Dermis microvascular lymphatic vessel endothelial cell (primary cell): ENCODE measurements at regions not wholly inside any gene's neighbourhood (a gene's known extent, or its start where the extent isn't known, plus 50 kb on each side); places are given as distances from the start of the nearest gene placed in this dataset.
"Not testable (repeated sequence)": the region's sequence is repeated elsewhere in the genome, so short reads cannot be mapped to it uniquely, and the experiment has no call there.

Source experiments
- DNase-seq, 2 donors: peaks; one replicate each; pipeline versions ENCODE4 v3.0.0 to v3.0.0-alpha.2; 2010; ENCODE audit warnings: low read depth in 2 of 2

DNA sequence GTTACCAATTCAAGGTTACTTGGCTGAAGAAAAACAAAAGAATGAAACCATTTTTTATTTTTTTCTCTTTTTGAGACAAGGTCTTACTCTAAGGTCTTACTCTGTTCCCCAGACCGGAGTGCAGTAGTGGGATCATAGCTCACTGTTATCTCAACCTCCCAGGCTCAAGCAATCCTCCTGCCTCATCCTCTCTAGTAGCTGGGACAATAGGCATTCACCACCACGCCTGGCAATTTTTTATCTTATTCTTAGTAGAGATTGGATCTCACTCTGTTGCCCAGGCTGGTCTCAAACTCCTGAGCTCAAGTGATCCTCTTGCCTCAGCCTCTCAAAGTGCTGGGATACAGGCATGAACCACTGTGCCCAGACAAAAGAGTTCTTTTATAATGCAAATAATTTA, 3732.0 kb upstream of the OR11H1 start:
- DNase-seq, result not testable (repeated sequence)

DNA sequence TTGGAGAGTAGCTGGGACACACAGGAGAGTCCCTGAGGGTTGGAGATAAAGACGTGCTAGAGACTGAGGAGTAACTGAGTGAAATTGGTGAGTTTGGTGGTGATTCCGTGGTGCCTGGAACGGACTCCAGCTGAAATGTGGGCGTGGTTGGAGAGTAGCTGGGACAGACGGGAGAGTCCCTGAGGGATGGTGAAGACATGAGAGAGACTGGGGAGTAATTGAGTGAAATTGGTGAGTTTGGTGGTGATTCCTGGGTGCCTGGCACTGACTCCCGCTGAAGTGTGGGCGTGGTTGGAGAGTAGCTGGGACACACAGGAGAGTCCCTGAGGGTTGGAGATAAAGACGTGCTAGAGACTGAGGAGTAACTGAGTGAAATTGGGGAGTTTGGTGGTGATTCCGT, 3712.5 kb upstream of the OR11H1 start:
- DNase-seq, result not testable (repeated sequence)

DNA sequence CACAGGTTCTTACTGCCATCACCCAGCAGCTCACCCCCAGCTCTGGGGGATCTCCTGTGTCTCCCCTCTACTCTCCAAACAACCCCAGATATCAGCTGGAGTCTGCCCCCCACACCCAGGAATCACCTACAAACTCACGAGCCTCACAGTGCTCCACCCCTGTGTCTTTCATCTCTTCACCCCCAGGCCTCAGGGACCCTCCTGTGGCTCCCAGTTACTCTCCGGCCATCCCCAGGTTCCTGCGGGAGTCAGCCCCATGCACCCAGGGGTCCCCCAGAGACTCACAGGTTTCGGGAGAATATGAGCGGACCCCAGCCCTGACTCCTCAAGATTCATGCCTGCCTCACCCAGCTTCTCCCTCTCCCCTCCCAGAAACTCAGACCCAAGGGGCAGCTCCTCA, 3709.1 kb upstream of the OR11H1 start:
- DNase-seq, result not testable (repeated sequence)

DNA sequence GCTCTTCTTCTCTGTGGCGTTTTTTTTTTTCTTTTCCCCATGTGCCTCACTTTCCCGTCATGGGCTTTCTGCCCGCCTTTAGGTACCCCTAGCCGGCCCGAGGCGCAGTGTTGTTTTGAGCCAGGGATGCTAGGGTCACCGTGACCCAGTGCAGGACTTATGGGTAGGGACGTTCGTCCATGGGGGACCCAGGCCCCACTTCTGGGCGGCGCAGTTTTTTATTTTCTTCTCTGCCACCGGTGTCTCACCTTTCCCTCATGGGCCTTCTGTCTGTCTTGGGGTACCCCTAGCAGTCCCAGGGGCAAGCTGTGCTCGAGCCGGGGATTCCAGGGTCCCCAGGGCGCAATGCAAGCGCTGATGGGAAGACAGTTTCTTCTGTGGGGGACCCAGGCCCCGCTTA, 3705.7 kb upstream of the OR11H1 start:
- DNase-seq, result not testable (repeated sequence)

DNA sequence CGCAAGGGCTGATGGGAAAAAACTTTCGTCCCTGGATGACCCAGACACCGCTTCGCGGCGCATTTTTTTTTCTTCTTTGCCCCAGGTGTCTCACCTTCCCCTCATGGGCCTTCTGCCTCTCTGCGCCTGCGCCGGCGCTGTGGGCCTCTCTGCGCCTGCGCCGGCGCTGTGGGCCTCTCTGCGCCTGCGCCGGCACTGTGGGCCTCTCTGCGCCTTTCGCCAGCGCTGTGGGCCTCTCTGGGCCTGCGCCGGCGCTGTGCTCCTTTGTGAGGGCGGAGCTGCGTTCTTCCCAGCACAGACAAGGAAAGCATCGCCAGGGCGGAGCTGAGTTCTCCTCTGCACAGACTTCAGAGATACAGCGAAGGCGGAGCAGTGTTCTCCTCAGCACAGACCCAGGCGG, 3703.0 kb upstream of the OR11H1 start:
- DNase-seq, result not testable (repeated sequence)

DNA sequence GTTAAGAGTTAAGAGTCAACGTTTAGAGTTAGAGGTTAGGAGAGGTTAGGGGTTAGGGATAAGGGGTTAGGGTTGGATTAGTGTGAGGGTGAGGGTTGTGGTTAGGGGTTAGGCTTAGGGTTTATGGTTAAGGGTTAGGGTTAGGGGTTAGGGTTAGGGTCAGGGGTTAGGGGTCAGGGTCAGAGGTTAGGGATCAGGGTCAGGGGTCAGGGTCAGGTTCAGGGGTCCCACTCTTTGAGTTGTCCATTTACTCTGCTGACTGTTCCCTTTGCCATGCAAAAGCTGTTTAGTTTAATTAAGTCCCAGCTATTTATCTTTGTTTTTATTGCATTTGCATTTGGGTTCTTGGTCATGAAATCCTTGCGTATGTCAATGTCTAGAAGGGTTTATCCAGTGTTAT, 3702.0 kb upstream of the OR11H1 start:
- not testable (repeated sequence) for DNase-seq

DNA sequence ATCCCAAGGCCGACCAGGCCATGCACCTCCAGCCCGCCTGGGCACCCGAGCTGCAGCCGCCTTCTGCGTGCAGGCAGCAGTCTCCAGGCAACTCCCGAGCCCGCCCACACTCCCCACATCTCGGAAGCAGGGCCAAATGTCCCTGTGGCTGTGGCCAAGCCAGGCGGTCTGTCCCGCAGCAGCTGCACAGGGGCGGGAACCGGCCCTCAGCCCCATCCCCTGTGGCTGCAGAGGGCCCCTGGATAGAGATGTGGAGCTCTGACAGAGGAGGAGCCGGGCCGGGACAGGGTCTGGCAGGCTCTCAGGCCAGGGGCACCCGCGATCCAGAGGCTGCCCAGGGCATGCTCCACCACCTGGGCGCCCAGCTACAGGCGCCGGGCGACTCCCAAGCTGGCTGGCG, 3698.6 kb upstream of the OR11H1 start:
- peak in 1 of 2 donors; percentile 0 for DNase-seq
